ENCODE measurements at regions not wholly inside any gene's neighbourhood (a gene's known extent, or its start where the extent isn't known, plus 50 kb on each side); places are given as distances from the start of the nearest gene placed in this dataset.
"Not testable (repeated sequence)": the region's sequence is repeated elsewhere in the genome, so short reads cannot be mapped to it uniquely, and the experiment has no call there.

- peaks cover 11 to 17% of the 10 kb centered on the region in 2 experiments for H3K4me1 Mint-ChIP-seq
- not testable (repeated sequence) for H3K9me3 ChIP-seq (ENCODE audit: control insufficient read depth, low read depth, low read length); H2BK20ac ChIP-seq (ENCODE audit: low read depth, low read length, poor library complexity, severe bottlenecking); H3K4me3 Mint-ChIP-seq; H3K79me1 ChIP-seq (ENCODE audit: insufficient read depth, low read depth, low read length, poor library complexity, severe bottlenecking); H3K9me3 Mint-ChIP-seq; H4K5ac ChIP-seq (ENCODE audit: insufficient read length, low read depth, low read length); H3K4me2 ChIP-seq (ENCODE audit: insufficient read depth, insufficient read length, low read length); H3K23ac ChIP-seq (ENCODE audit: insufficient read length, low read depth, low read length); H3K23me2 ChIP-seq (ENCODE audit: insufficient read length, low read depth, low read length, poor library complexity, severe bottlenecking); H4K8ac ChIP-seq (replicated peaks; ENCODE audit: insufficient read length, low read depth, low read length); H3K27me3 ChIP-seq (ENCODE audit: insufficient read depth, low read length); H3K27me3 Mint-ChIP-seq (ENCODE audit: low read depth); H3K79me2 ChIP-seq (ENCODE audit: insufficient read depth, low read length); DNase-seq; H3K4ac ChIP-seq (ENCODE audit: low read depth, low read length); H3K56ac ChIP-seq (ENCODE audit: insufficient read length, low read depth, low read length); H2BK5ac ChIP-seq (ENCODE audit: insufficient read length, low read length); H2AK5ac ChIP-seq (ENCODE audit: insufficient read length, low read length); H3K36me3 Mint-ChIP-seq (ENCODE audit: insufficient read depth in 1 of 3, low read depth in 3 of 3); H3K4me1 ChIP-seq (ENCODE audit: insufficient read depth, low read length); H2BK15ac ChIP-seq (ENCODE audit: low read depth, low read length); H2BK120ac ChIP-seq (ENCODE audit: low read depth, low read length, poor library complexity, severe bottlenecking); H4K91ac ChIP-seq (ENCODE audit: insufficient read length, low read depth, low read length); H4K20me1 ChIP-seq (ENCODE audit: control insufficient read depth, insufficient read depth, insufficient read length); H2AFZ ChIP-seq (ENCODE audit: low read length); H3K18ac ChIP-seq (ENCODE audit: insufficient read length, low read depth, low read length); H3K9ac ChIP-seq (ENCODE audit: extremely low read depth, insufficient read length, low read length); H3K27ac ChIP-seq (ENCODE audit: insufficient read length, low read depth, low read length); H3K14ac ChIP-seq (ENCODE audit: insufficient read depth, low read length); H3K27ac Mint-ChIP-seq; H2BK12ac ChIP-seq (ENCODE audit: insufficient read length, low read depth, low read length); H3T11ph ChIP-seq (ENCODE audit: low read length)
- no CpG with 5 or more reads among the region's 5 CpGs for WGBS (ENCODE audit: extremely low coverage, insufficient read length, low lambda C conversion rate)
Measured at GRCh38 chr7:76117306-76117991, 69.5 kb downstream of the MDH2 start.

- H3K79me2 ChIP-seq (ENCODE audit: insufficient read depth, low read length); H3K9me3 Mint-ChIP-seq; H2BK5ac ChIP-seq (ENCODE audit: insufficient read length, low read length); H3K9ac ChIP-seq (ENCODE audit: extremely low read depth, insufficient read length, low read length); H2BK20ac ChIP-seq (ENCODE audit: low read depth, low read length, poor library complexity, severe bottlenecking); H3K4me1 ChIP-seq (ENCODE audit: insufficient read depth, low read length); H3K4me2 ChIP-seq (ENCODE audit: insufficient read depth, insufficient read length, low read length); H3K18ac ChIP-seq (ENCODE audit: insufficient read length, low read depth, low read length); H3K23ac ChIP-seq (ENCODE audit: insufficient read length, low read depth, low read length); H2AK5ac ChIP-seq (ENCODE audit: insufficient read length, low read length); H2AFZ ChIP-seq (ENCODE audit: low read length); H4K8ac ChIP-seq (replicated peaks; ENCODE audit: insufficient read length, low read depth, low read length); H3K27me3 Mint-ChIP-seq (ENCODE audit: low read depth); H3K9me3 ChIP-seq (ENCODE audit: control insufficient read depth, low read depth, low read length); H4K20me1 ChIP-seq (ENCODE audit: control insufficient read depth, insufficient read depth, insufficient read length); H3K14ac ChIP-seq (ENCODE audit: insufficient read depth, low read length); H2BK12ac ChIP-seq (ENCODE audit: insufficient read length, low read depth, low read length); H3K56ac ChIP-seq (ENCODE audit: insufficient read length, low read depth, low read length); H3K4ac ChIP-seq (ENCODE audit: low read depth, low read length); H3K27me3 ChIP-seq (ENCODE audit: insufficient read depth, low read length); H4K5ac ChIP-seq (ENCODE audit: insufficient read length, low read depth, low read length); DNase-seq; H3K27ac ChIP-seq (ENCODE audit: insufficient read length, low read depth, low read length); H4K91ac ChIP-seq (ENCODE audit: insufficient read length, low read depth, low read length); H3K4me3 Mint-ChIP-seq; H3K23me2 ChIP-seq (ENCODE audit: insufficient read length, low read depth, low read length, poor library complexity, severe bottlenecking); H3K27ac Mint-ChIP-seq; H2BK15ac ChIP-seq (ENCODE audit: low read depth, low read length); H3K36me3 Mint-ChIP-seq (ENCODE audit: insufficient read depth in 1 of 3, low read depth in 3 of 3); H2BK120ac ChIP-seq (ENCODE audit: low read depth, low read length, poor library complexity, severe bottlenecking); H3T11ph ChIP-seq (ENCODE audit: low read length); H3K79me1 ChIP-seq (ENCODE audit: insufficient read depth, low read depth, low read length, poor library complexity, severe bottlenecking): not testable (repeated sequence)
- H3K4me1 Mint-ChIP-seq: peaks cover 10 to 24% of the 10 kb centered on the region in 2 experiments
- WGBS (ENCODE audit: extremely low coverage, insufficient read length, low lambda C conversion rate): no CpG with 5 or more reads among the region's 8 CpGs
Measured at GRCh38 chr7:76118253-76119036, 70.5 kb downstream of the MDH2 start.
